GM18873 (cell line): ENCODE measurements at regions not wholly inside any gene's neighbourhood (a gene's known extent, or its start where the extent isn't known, plus 50 kb on each side); places are given as distances from the start of the nearest gene placed in this dataset.

Experiments
- ATAC-seq: cut with Tn5 transposase; IDR thresholded peaks from one replicate; pipeline ENCODE4 v1.9.1; 2021; ENCODE audit warnings: mild to moderate bottlenecking, moderate library complexity, moderate number of reproducible peaks; ENCODE audit not compliant: unreplicated experiment, low FRiP score

GRCh38 chr7:113405296-113406056 is 287.1 kb upstream of the SMIM30 start:
- no peak for ATAC-seq

GRCh38 chr7:113404245-113404644 is 285.9 kb upstream of the SMIM30 start:
- no peak for ATAC-seq

GRCh38 chr7:113402482-113402881 is 284.1 kb upstream of the SMIM30 start:
- no peak for ATAC-seq

GRCh38 chr7:113402005-113402404 is 283.7 kb upstream of the SMIM30 start:
- ATAC-seq, result no peak

- ATAC-seq, result no peak
These were observed 276.5 kb upstream of the SMIM30 start for GRCh38 chr7:113394856-113395255.

GRCh38 chr7:113392841-113393540 is 274.6 kb upstream of the SMIM30 start:
- no peak for ATAC-seq

- no peak for ATAC-seq
These were observed 274.1 kb upstream of the SMIM30 start for GRCh38 chr7:113392421-113392820.

GRCh38 chr7:113389112-113389646 is 270.8 kb upstream of the SMIM30 start:
- ATAC-seq, result no peak

GRCh38 chr7:113383638-113384037 is 265.3 kb upstream of the SMIM30 start:
- ATAC-seq, result no peak

GRCh38 chr7:113379746-113380145 is 261.4 kb upstream of the SMIM30 start:
- no peak for ATAC-seq

GRCh38 chr7:113374955-113375354 is 256.6 kb upstream of the SMIM30 start:
- ATAC-seq, result no peak

- ATAC-seq, result no peak
These were observed 255.5 kb upstream of the SMIM30 start for GRCh38 chr7:113373863-113374262.

GRCh38 chr7:113371416-113372043 is 253.2 kb upstream of the SMIM30 start:
- no peak for ATAC-seq

GRCh38 chr7:113370910-113371309 is 252.6 kb upstream of the SMIM30 start:
- ATAC-seq, result no peak

GRCh38 chr7:113368256-113368655 is 249.9 kb upstream of the SMIM30 start:
- ATAC-seq, result no peak

GRCh38 chr7:113367041-113367586 is 248.8 kb upstream of the SMIM30 start:
- no peak for ATAC-seq

GRCh38 chr7:113366122-113366521 is 247.8 kb upstream of the SMIM30 start:
- no peak for ATAC-seq

GRCh38 chr7:113349339-113349738 is 231.0 kb upstream of the SMIM30 start:
- no peak for ATAC-seq

GRCh38 chr7:113339661-113340060 is 221.3 kb upstream of the SMIM30 start:
- no peak for ATAC-seq

GRCh38 chr7:113338071-113338696 is 219.8 kb upstream of the SMIM30 start:
- ATAC-seq, result no peak
